ENCODE measurements at regions not wholly inside any gene's neighbourhood (a gene's known extent, or its start where the extent isn't known, plus 50 kb on each side); places are given as distances from the start of the nearest gene placed in this dataset.

GRCh38 chr2:22283436-22283835 lies 1101.5 kb upstream of the KLHL29 start:
- no peak for DNase-seq

- no peak for DNase-seq
Measured at GRCh38 chr2:22290302-22290701, 1094.7 kb upstream of the KLHL29 start.

GRCh38 chr2:22290909-22291473 lies 1094.0 kb upstream of the KLHL29 start:
- DNase-seq: no peak

- DNase-seq: no peak
Measured at GRCh38 chr2:22301228-22301627, 1083.8 kb upstream of the KLHL29 start.

GRCh38 chr2:22326250-22326649 lies 1058.7 kb upstream of the KLHL29 start:
- no peak for DNase-seq

- DNase-seq: no peak
Measured at GRCh38 chr2:22329211-22330154, 1055.5 kb upstream of the KLHL29 start.

GRCh38 chr2:22336414-22336813 lies 1048.6 kb upstream of the KLHL29 start:
- DNase-seq: no peak

- no peak for DNase-seq
Measured at GRCh38 chr2:22340716-22341115, 1044.3 kb upstream of the KLHL29 start.

- no peak for DNase-seq
Measured at GRCh38 chr2:22347306-22347705, 1037.7 kb upstream of the KLHL29 start.

GRCh38 chr2:22350621-22351020 lies 1034.4 kb upstream of the KLHL29 start:
- no peak for DNase-seq

GRCh38 chr2:22355816-22356433 lies 1029.1 kb upstream of the KLHL29 start:
- DNase-seq: peak in 3 of 6 experiments; percentile 2 to 9 (median 2)

GRCh38 chr2:22359071-22359672 lies 1025.8 kb upstream of the KLHL29 start:
- DNase-seq: no peak

- no peak for DNase-seq
Measured at GRCh38 chr2:22360735-22361374, 1024.1 kb upstream of the KLHL29 start.

- DNase-seq: no peak
Measured at GRCh38 chr2:22361571-22361970, 1023.4 kb upstream of the KLHL29 start.

GRCh38 chr2:22375096-22375495 lies 1009.9 kb upstream of the KLHL29 start:
- no peak for DNase-seq

- no peak for DNase-seq
Measured at GRCh38 chr2:22377268-22377667, 1007.7 kb upstream of the KLHL29 start.

- DNase-seq: no peak
Measured at GRCh38 chr2:22382479-22383169, 1002.4 kb upstream of the KLHL29 start.

- no peak for DNase-seq
Measured at GRCh38 chr2:22397847-22398246, 987.1 kb upstream of the KLHL29 start.

- no peak for DNase-seq
Measured at GRCh38 chr2:22403748-22404147, 981.2 kb upstream of the KLHL29 start.

- no peak for DNase-seq
Measured at GRCh38 chr2:22406625-22407024, 978.4 kb upstream of the KLHL29 start.

- DNase-seq: no peak
Measured at GRCh38 chr2:22420076-22420475, 964.9 kb upstream of the KLHL29 start.

- DNase-seq: no peak
Measured at GRCh38 chr2:22442051-22442450, 942.9 kb upstream of the KLHL29 start.

All from stimulated activated naive CD4-positive, alpha-beta T cell (primary cell).